GM06990 (cell line): ENCODE measurements at regions not wholly inside any gene's neighbourhood (a gene's known extent, or its start where the extent isn't known, plus 50 kb on each side); places are given as distances from the start of the nearest gene placed in this dataset.

Experiments used
- DNase-seq: peaks from one replicate; pipeline ENCODE4 v3.0.0-alpha.2; 2011; ENCODE audit not compliant: insufficient read length; ENCODE audit errors: extremely low read depth
- H3K27me3 ChIP-seq: replicated peaks from 2 replicates; pipeline ENCODE4 v1.6.0; 2011; ENCODE audit warnings: low read length; ENCODE audit not compliant: control insufficient read depth, insufficient read depth
- H3K36me3 ChIP-seq: 2 replicates; pipeline ENCODE4 v1.5.1; 2011; ENCODE audit warnings: low read length; ENCODE audit not compliant: control insufficient read depth, insufficient read depth
- H3K4me3 ChIP-seq: replicated peaks from 2 replicates; pipeline ENCODE4 v1.5.1; 2011; ENCODE audit warnings: low read depth, mild to moderate bottlenecking, control low read depth, low read length
- TF ChIP-seq, protein P1 (sequence below): IDR thresholded peaks from 2 replicates; pipeline ENCODE4 v1.5.1; 2011; ENCODE audit warnings: low read length, control low read depth, mild to moderate bottlenecking, inconsistent platforms; ENCODE audit not compliant: insufficient read depth, poor library complexity, severe bottlenecking

DNA sequence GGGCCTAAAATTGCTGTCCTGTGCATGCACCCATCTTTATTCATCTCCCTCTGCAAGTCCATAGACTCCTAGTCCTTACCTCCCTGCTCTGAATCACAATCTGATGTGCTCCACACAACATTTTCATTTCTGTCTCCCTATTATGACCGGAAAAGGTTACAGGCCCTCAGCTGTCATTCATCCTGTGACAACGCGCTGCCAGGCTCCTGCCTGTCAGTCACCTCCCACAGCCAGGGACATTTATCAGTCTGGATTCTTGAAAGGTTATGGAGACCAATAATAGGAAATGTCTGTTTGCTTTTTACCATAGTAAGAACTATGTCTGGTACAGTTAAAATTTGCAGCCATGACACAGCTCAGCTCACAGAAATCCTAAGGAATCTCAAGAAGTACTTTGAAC lies 197.1 kb downstream of the RDH14 start:
- Histone ChIP-seq H3K27me3 (no peaks in the 10 kb centered on the region), H3K36me3 (no peaks in the 10 kb centered on the region), H3K4me3 (no peak overlapping the region)
- DNase-seq: no peak
- TF ChIP-seq, protein P1, sequence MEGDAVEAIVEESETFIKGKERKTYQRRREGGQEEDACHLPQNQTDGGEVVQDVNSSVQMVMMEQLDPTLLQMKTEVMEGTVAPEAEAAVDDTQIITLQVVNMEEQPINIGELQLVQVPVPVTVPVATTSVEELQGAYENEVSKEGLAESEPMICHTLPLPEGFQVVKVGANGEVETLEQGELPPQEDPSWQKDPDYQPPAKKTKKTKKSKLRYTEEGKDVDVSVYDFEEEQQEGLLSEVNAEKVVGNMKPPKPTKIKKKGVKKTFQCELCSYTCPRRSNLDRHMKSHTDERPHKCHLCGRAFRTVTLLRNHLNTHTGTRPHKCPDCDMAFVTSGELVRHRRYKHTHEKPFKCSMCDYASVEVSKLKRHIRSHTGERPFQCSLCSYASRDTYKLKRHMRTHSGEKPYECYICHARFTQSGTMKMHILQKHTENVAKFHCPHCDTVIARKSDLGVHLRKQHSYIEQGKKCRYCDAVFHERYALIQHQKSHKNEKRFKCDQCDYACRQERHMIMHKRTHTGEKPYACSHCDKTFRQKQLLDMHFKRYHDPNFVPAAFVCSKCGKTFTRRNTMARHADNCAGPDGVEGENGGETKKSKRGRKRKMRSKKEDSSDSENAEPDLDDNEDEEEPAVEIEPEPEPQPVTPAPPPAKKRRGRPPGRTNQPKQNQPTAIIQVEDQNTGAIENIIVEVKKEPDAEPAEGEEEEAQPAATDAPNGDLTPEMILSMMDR: no peak

GRCh38 chr2:18362696-18363095 lies 197.8 kb downstream of the RDH14 start:
- Histone ChIP-seq H3K4me3 (no peak overlapping the region), H3K36me3 (no peaks in the 10 kb centered on the region), H3K27me3 (no peaks in the 10 kb centered on the region)
- TF ChIP-seq, protein P1: no peak
- DNase-seq: no peak

DNA sequence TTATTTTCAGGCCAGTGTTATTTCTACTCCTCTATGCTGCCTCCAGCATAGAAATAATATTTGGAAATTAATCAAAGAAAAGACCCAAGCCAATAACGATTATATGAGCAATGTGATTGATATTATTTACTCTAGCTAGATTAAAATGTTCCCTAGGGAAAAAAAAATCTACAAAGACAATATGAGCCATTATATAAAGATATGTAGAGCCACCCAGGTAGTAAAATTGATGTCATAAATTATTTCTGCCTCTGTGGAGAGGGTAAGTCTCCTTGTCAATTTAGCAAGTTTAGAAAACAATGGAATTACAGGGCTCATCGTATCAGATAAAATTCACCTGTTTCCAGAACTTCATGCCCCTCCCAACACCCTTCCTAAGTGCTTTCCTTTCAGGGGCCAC lies 202.9 kb downstream of the RDH14 start:
- Histone ChIP-seq H3K4me3 (no peak overlapping the region), H3K27me3 (no peaks in the 10 kb centered on the region), H3K36me3 (no peaks in the 10 kb centered on the region)
- no peak for DNase-seq
- TF ChIP-seq, protein P1: no peak

GRCh38 chr2:18356676-18357075 lies 203.8 kb downstream of the RDH14 start:
- TF ChIP-seq, protein P1: no peak
- Histone ChIP-seq H3K27me3 (no peaks in the 10 kb centered on the region), H3K36me3 (no peaks in the 10 kb centered on the region), H3K4me3 (no peak overlapping the region)
- no peak for DNase-seq

GRCh38 chr2:18349421-18349820 lies 211.0 kb downstream of the RDH14 start:
- no peak for DNase-seq
- H3K27me3 ChIP-seq: no peaks in the 10 kb centered on the region
- H3K4me3 ChIP-seq: no peak overlapping the region
- TF ChIP-seq, protein P1: no peak
- H3K36me3 ChIP-seq: no peaks in the 10 kb centered on the region

- no peak for DNase-seq
- H3K4me3 ChIP-seq: no peak overlapping the region
- H3K36me3 ChIP-seq: no peaks in the 10 kb centered on the region
- H3K27me3 ChIP-seq: no peaks in the 10 kb centered on the region
- TF ChIP-seq, protein P1: no peak
These were observed 213.6 kb downstream of the RDH14 start for GRCh38 chr2:18346874-18347273.
